ENCODE measurements at regions not wholly inside any gene's neighbourhood (a gene's known extent, or its start where the extent isn't known, plus 50 kb on each side); places are given as distances from the start of the nearest gene placed in this dataset.

DNA sequence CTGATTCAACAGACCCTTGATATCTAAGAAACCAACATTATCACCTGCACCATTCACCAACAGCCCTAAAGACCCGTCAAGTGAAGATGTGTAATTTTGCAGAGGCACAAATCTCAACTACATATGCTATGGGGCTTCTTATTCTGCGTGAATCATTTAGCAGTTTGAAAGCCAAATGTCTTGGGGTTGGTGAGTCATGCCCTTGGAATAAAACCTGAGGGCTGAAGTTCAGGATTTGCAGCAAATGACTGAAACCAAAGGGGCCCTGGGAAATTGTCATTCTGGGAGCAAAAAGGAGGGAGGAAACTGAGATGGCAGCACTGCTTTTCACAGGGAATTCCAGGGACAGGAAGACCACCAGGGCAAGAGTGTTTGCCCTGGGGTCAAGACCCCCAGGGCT is 79.2 kb upstream of the TNR start:
- no peak overlapping the region for H3K4me3 ChIP-seq
- no peaks in the 10 kb centered on the region for H3K36me3 ChIP-seq
- no peaks in the 10 kb centered on the region for H3K9me3 ChIP-seq
- no peaks in the 10 kb centered on the region for H3K4me1 ChIP-seq
- intact Hi-C loops (cut with DNase I; ENCODE audit: low total_unique reads), result no loop called here
- TF ChIP-seq, protein P1, sequence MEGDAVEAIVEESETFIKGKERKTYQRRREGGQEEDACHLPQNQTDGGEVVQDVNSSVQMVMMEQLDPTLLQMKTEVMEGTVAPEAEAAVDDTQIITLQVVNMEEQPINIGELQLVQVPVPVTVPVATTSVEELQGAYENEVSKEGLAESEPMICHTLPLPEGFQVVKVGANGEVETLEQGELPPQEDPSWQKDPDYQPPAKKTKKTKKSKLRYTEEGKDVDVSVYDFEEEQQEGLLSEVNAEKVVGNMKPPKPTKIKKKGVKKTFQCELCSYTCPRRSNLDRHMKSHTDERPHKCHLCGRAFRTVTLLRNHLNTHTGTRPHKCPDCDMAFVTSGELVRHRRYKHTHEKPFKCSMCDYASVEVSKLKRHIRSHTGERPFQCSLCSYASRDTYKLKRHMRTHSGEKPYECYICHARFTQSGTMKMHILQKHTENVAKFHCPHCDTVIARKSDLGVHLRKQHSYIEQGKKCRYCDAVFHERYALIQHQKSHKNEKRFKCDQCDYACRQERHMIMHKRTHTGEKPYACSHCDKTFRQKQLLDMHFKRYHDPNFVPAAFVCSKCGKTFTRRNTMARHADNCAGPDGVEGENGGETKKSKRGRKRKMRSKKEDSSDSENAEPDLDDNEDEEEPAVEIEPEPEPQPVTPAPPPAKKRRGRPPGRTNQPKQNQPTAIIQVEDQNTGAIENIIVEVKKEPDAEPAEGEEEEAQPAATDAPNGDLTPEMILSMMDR (IDR thresholded peaks at IDR 0.05), result no peak
- no peak for TF ChIP-seq POLR2A (IDR thresholded peaks at IDR 0.05)
- no peak overlapping the region for H3K27ac ChIP-seq
- no peak for DNase-seq
- H3K27me3 ChIP-seq, result no peaks in the 10 kb centered on the region

DNA sequence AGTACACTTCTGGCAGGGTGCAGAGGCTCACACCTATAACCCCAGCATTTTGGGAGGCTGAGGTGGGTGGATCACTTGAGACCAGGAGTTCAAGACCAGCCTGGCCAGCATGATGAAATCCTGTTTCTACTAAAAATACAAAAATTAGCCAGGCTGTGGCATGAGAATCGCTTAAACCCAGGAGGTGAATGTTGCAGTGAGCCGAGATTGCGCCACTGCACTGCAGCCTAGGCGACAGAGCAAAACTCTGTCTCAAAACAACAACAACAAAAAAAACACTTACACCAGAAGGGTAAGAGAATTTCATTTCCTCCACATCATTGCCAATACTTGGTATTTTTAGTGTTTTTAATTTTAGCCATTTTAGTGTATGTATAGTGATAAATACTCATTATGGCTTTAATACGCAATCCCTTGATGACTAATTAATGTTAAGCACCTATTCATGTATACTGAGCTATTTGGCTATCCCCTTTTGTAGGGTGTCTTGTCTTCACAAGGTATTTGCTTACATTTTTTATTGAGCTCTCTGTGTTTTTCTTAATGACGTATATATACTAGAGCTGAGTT is 77.1 kb upstream of the TNR start:
- no peak for DNase-seq
- Histone ChIP-seq H3K27me3 (no peaks in the 10 kb centered on the region), H3K36me3 (no peaks in the 10 kb centered on the region), H3K4me3 (no peak overlapping the region), H3K27ac (no peak overlapping the region), H3K9me3 (no peaks in the 10 kb centered on the region), H3K4me1 (no peaks in the 10 kb centered on the region)
- TF ChIP-seq, protein P1 (IDR thresholded peaks at IDR 0.05), result no peak
- TF ChIP-seq POLR2A (IDR thresholded peaks at IDR 0.05), result no peak
- intact Hi-C loops (cut with DNase I; ENCODE audit: low total_unique reads), result no loop called here

DNA sequence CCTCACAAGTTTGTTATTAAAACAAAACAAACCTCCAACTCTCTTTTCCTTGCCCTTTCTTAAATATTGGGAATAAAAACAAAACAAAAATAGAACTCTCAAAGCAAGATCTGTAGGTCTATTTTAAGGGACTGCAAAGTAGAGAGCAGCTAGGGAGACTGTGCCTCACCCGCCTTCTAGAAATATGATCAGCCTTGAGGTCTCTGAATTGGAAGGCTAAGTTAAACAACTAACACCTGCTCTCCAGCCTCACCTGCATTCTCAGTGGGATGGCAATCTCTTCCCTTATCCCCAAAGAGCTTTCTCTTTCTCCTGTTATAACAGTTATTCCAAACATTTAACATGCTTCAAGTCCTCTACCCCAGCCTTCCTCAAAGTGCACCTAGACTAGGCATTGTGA is 75.5 kb upstream of the TNR start:
- H3K9me3 ChIP-seq, result no peaks in the 10 kb centered on the region
- H3K36me3 ChIP-seq, result no peaks in the 10 kb centered on the region
- TF ChIP-seq, protein P1 (IDR thresholded peaks at IDR 0.05), result no peak
- no peak for TF ChIP-seq POLR2A (IDR thresholded peaks at IDR 0.05)
- no peak for DNase-seq
- no peaks in the 10 kb centered on the region for H3K27me3 ChIP-seq
- no peak overlapping the region for H3K4me3 ChIP-seq
- H3K27ac ChIP-seq, result no peak overlapping the region
- intact Hi-C loops (cut with DNase I; ENCODE audit: low total_unique reads), result no loop called here
- H3K4me1 ChIP-seq, result no peaks in the 10 kb centered on the region

DNA sequence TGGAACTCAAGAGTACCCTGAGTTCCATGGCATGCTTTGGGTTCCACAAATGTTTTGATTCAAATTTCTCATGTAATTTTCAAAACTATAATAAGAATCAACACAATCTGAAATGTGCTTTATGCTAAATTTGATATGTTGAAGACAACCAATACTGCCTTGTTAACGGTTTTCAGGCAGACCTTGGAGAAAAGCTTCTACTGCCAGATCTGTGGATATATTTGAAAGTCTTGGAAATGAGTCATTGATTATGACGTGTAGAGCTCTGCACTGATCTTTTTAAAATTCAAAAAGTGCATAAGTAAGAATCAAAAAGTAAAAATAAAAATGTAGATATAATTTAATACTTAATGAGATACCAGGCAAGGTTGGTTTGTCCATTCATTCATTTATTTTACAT is 74.0 kb upstream of the TNR start:
- no peaks in the 10 kb centered on the region for H3K36me3 ChIP-seq
- no peaks in the 10 kb centered on the region for H3K4me1 ChIP-seq
- intact Hi-C loops (cut with DNase I; ENCODE audit: low total_unique reads), result no loop called here
- no peak for DNase-seq
- no peak overlapping the region for H3K27ac ChIP-seq
- no peak overlapping the region for H3K4me3 ChIP-seq
- TF ChIP-seq, protein P1 (IDR thresholded peaks at IDR 0.05), result no peak
- TF ChIP-seq POLR2A (IDR thresholded peaks at IDR 0.05), result no peak
- H3K9me3 ChIP-seq, result no peaks in the 10 kb centered on the region
- no peaks in the 10 kb centered on the region for H3K27me3 ChIP-seq

DNA sequence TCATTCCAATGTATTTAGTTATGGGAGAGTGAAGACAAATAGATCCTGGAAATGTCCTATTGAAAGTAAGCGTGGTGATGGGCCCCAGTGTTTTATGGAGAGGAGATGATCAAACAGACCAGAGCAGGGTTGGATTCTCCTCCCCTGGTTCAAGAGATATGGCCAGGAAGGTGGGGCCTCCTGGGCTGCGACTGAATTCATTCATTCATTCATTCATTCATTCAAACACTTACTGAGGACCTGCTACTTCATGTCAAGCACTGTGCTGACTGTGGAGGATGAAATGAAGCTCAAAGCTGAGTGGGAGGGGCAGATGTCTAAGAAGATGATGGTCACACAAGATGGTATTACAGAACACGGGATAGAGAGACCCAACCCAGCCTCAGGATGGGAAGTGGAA is 71.5 kb upstream of the TNR start:
- Histone ChIP-seq H3K27me3 (no peaks in the 10 kb centered on the region), H3K4me1 (no peaks in the 10 kb centered on the region), H3K9me3 (no peaks in the 10 kb centered on the region), H3K4me3 (no peak overlapping the region), H3K36me3 (no peaks in the 10 kb centered on the region), H3K27ac (no peak overlapping the region)
- TF ChIP-seq, protein P1 (IDR thresholded peaks at IDR 0.05), result no peak
- TF ChIP-seq POLR2A (IDR thresholded peaks at IDR 0.05), result no peak
- intact Hi-C loops (cut with DNase I; ENCODE audit: low total_unique reads), result no loop called here
- DNase-seq, result no peak
